Loucy (cell line): ENCODE measurements at regions not wholly inside any gene's neighbourhood (a gene's known extent, or its start where the extent isn't known, plus 50 kb on each side); places are given as distances from the start of the nearest gene placed in this dataset.
"Not testable (repeated sequence)": the region's sequence is repeated elsewhere in the genome, so short reads cannot be mapped to it uniquely, and the experiment has no call there.

ENCODE experiments used
- H2AFZ ChIP-seq: fragments of 200-600 bp; sonication (generic); 2 replicates; pipeline ENCODE4 v1.6.0; 2016; ENCODE audit warnings: antibody characterized with exemption, mild to moderate bottlenecking, low read length, moderate library complexity
- H3F3A ChIP-seq: fragments of 200-600 bp; 2 replicates; pipeline ENCODE4 v1.6.0; 2016; ENCODE audit warnings: antibody characterized with exemption, low read depth, mild to moderate bottlenecking
- H3K27me3 ChIP-seq: fragments of 200-600 bp; sonication (generic); 2 replicates; pipeline ENCODE4 v1.6.1; 2014; ENCODE audit warnings: low read length, mild to moderate bottlenecking; ENCODE audit not compliant: insufficient read depth, poor library complexity, severe bottlenecking
- H3K36me3 ChIP-seq: fragments of 200-600 bp; sonication (generic); 2 replicates; pipeline ENCODE4 v1.6.1; 2016; ENCODE audit warnings: low read length; ENCODE audit not compliant: insufficient read depth
- H3K4me1 ChIP-seq: fragments of 200-600 bp; sonication (generic); 2 replicates; pipeline ENCODE4 v1.5.1; 2014; ENCODE audit warnings: low read length, mild to moderate bottlenecking; ENCODE audit not compliant: insufficient read depth, poor library complexity, severe bottlenecking
- H3K4me2 ChIP-seq: fragments of 200-600 bp; sonication (generic); 2 replicates; pipeline ENCODE4 v1.6.0; 2014; ENCODE audit warnings: antibody characterized with exemption, low read length, low read depth, mild to moderate bottlenecking; ENCODE audit not compliant: poor library complexity, severe bottlenecking
- H3K4me3 ChIP-seq: fragments of 200-600 bp; sonication (generic); 2 replicates; pipeline ENCODE4 v1.5.1; 2014; ENCODE audit warnings: low read length, mild to moderate bottlenecking, mixed read lengths; ENCODE audit not compliant: poor library complexity, severe bottlenecking
- H3K79me2 ChIP-seq: fragments of 200-600 bp; sonication (generic); 2 replicates; pipeline ENCODE4 v1.6.1; 2014; ENCODE audit warnings: low read length; ENCODE audit not compliant: insufficient read depth
- H3K9ac ChIP-seq: fragments of 200-600 bp; sonication (generic); 2 replicates; pipeline ENCODE4 v1.6.0; 2014; ENCODE audit warnings: mild to moderate bottlenecking, low read depth, low read length, moderate library complexity; ENCODE audit not compliant: poor library complexity, severe bottlenecking
- H3K9me2 ChIP-seq: fragments of 200-600 bp; sonication (generic); replicated peaks from 2 replicates; pipeline ENCODE4 v1.6.1; 2016; ENCODE audit warnings: low read depth, low read length, mixed read lengths
- H3K9me3 ChIP-seq: fragments of 200-600 bp; sonication (generic); 2 replicates; pipeline ENCODE4 v1.6.1; 2014; ENCODE audit warnings: mild to moderate bottlenecking, antibody characterized with exemption, low read length, low read depth; ENCODE audit not compliant: insufficient read depth
- H4K20me1 ChIP-seq: fragments of 200-600 bp; sonication (generic); 2 replicates; pipeline ENCODE4 v1.6.0; 2014; ENCODE audit warnings: antibody characterized with exemption, low read length, mild to moderate bottlenecking; ENCODE audit not compliant: insufficient read depth, poor library complexity, severe bottlenecking
- CTCF ChIP-seq: fragments of 200-600 bp; sonication (generic); conservative IDR thresholded peaks from 2 replicates; pipeline ENCODE4 v1.5.1; 2014; ENCODE audit warnings: mild to moderate bottlenecking, antibody characterized with exemption, low read length
- EZH2phosphoT487 ChIP-seq: fragments of 200-600 bp; IDR thresholded peaks from 2 replicates; pipeline ENCODE4 v1.6.1; 2018; ENCODE audit warnings: antibody characterized with exemption, mild to moderate bottlenecking, moderate library complexity, borderline replicate concordance

- Histone ChIP-seq H3K4me3 (no peak overlapping the region), H2AFZ (no peak overlapping the region), H3K27me3 (no peaks in the 10 kb centered on the region), H3F3A (no peaks in the 10 kb centered on the region), H3K9ac (no peak overlapping the region), H3K9me2 (no peaks in the 10 kb centered on the region), H4K20me1 (no peaks in the 10 kb centered on the region), H3K4me2 (no peak overlapping the region), H3K79me2 (no peaks in the 10 kb centered on the region), H3K36me3 (no peaks in the 10 kb centered on the region), H3K9me3 (no peaks in the 10 kb centered on the region), H3K4me1 (no peaks in the 10 kb centered on the region)
- TF ChIP-seq CTCF (no peak), EZH2phosphoT487 (no peak)
Measured at GRCh38 chr7:124106575-124106974, 73.7 kb upstream of the TMEM229A start.

DNA sequence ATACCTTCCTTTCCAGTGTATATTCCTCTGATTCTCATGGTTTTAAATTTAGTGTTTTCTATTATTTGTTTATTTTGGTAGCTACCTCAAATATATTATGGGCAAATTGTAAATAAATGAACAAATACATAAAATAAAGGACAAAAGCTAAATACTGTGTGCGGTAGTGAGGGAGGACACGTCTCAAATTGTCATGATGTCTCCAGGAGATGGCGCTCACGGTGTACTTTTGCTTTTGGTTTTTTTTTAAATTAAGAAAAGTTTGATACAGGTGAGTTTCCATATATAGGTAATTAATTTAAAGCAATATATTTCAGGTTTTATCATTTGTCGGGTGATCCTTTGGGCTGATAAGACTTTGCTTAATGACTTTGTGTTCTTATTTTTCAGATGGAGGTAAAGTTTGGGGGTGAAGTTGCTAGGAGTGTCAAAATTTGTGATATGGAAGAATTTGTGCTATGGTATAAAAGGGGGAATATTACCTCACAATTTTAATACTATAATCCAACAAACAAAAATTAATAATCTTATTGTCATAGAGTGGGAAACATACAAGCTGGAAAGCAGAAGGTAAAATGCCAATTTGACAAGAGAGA is 68.4 kb upstream of the TMEM229A start:
- Histone ChIP-seq H2AFZ (no peak overlapping the region), H3K9ac (no peak overlapping the region)

GRCh38 chr7:124100190-124100589 is 67.3 kb upstream of the TMEM229A start:
- no peak for TF ChIP-seq CTCF
- TF ChIP-seq EZH2phosphoT487: no peak
- Histone ChIP-seq H3K9me3 (no peaks in the 10 kb centered on the region), H3K9ac (no peak overlapping the region), H3F3A (no peaks in the 10 kb centered on the region), H3K9me2 (no peaks in the 10 kb centered on the region), H3K4me2 (no peak overlapping the region), H3K36me3 (no peaks in the 10 kb centered on the region), H3K4me1 (no peaks in the 10 kb centered on the region), H4K20me1 (no peaks in the 10 kb centered on the region), H2AFZ (no peak overlapping the region), H3K79me2 (no peaks in the 10 kb centered on the region), H3K27me3 (no peaks in the 10 kb centered on the region), H3K4me3 (no peak overlapping the region)

More for the DNA sequence above, 68.4 kb upstream of the TMEM229A start:
- Histone ChIP-seq H3K27me3 (no peaks in the 10 kb centered on the region), H3K4me1 (no peaks in the 10 kb centered on the region), H3K9me2 (no peaks in the 10 kb centered on the region), H4K20me1 (no peaks in the 10 kb centered on the region), H3K9me3 (no peaks in the 10 kb centered on the region), H3K4me2 (no peak overlapping the region), H3F3A (no peaks in the 10 kb centered on the region), H3K4me3 (no peak overlapping the region), H3K79me2 (no peaks in the 10 kb centered on the region), H3K36me3 (no peaks in the 10 kb centered on the region)
- peak; percentile 62 for TF ChIP-seq CTCF
- no peak for TF ChIP-seq EZH2phosphoT487

DNA sequence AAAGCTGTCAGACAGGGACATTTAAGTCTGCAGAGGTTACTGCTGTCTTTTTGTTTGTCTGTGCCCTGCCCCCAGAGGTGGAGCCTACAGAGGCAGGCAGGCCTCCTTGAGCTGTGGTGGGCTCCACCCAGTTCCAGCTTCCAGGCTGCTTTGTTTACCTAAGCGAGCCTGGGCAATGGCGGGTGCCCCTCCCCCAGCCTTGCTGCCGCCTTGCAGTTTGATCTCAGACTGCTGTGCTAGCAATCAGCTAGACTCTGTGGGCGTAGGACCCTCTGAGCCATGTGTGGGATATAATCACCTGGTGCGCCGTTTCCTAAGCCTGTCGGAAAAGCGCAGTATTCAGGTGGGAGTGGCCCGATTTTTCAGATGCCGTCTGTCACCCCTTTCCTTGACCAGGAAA is 66.7 kb upstream of the TMEM229A start:
- H3K9me3 ChIP-seq, H2AFZ ChIP-seq, H4K20me1 ChIP-seq, H3F3A ChIP-seq, H3K9ac ChIP-seq, H3K4me1 ChIP-seq, H3K27me3 ChIP-seq, H3K4me3 ChIP-seq, H3K4me2 ChIP-seq, H3K79me2 ChIP-seq, H3K9me2 ChIP-seq, H3K36me3 ChIP-seq: not testable (repeated sequence)
